ENCODE measurements at regions not wholly inside any gene's neighbourhood (a gene's known extent, or its start where the extent isn't known, plus 50 kb on each side); places are given as distances from the start of the nearest gene placed in this dataset.
"Not testable (repeated sequence)": the region's sequence is repeated elsewhere in the genome, so short reads cannot be mapped to it uniquely, and the experiment has no call there.

- no peak for DNase-seq
Observed at GRCh38 chr4:149870008-149870407, 54.4 kb upstream of the IQCM start.

DNA sequence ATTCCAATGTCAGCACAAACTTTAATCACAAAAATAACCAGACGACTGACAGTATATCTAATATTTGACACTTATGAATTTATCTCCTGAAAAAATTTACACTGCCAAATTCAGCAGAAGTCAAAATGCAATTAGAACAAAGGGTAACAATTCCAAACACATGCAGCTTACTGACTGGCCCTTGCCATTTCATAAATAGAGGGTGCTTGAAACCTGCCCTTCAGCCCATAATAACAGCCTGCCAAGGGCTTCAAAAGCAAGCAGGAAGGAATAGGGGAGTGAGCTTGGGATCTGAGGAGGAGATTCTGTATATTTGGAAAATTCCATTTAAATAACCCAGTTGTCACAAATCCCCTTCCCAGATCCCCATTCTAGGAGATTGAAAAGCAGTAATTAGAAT is 66.1 kb upstream of the IQCM start:
- no peak for DNase-seq

GRCh38 chr4:149882251-149882650 is 66.6 kb upstream of the IQCM start:
- no peak for DNase-seq

DNA sequence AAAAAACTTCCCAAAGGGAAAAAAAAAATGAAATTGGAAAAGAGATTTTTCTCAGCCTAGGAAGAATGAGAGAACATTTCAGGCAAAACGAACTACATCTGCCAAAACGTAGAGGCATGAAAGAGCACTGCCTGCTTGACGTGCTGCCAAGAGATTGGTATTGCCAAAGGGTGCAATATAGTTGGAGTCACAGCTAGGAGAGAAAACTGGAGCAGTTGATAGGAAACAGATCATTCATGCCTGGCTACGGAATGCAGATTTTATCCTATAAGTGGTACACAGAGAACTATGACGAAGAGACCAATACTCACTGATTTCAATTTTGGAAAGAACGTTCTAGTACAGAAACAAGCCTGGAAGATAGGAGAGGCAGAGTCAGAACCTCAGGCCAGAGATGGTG is 68.4 kb upstream of the IQCM start:
- DNase-seq: no peak

- DNase-seq: no peak
Observed at GRCh38 chr4:149884529-149885181, 69.0 kb upstream of the IQCM start.

GRCh38 chr4:149885896-149886295 is 70.3 kb upstream of the IQCM start:
- no peak for DNase-seq

- DNase-seq: no peak
Observed at GRCh38 chr4:149886786-149887490, 71.3 kb upstream of the IQCM start.

GRCh38 chr4:149889991-149890390 is 74.3 kb upstream of the IQCM start:
- DNase-seq: no peak

DNA sequence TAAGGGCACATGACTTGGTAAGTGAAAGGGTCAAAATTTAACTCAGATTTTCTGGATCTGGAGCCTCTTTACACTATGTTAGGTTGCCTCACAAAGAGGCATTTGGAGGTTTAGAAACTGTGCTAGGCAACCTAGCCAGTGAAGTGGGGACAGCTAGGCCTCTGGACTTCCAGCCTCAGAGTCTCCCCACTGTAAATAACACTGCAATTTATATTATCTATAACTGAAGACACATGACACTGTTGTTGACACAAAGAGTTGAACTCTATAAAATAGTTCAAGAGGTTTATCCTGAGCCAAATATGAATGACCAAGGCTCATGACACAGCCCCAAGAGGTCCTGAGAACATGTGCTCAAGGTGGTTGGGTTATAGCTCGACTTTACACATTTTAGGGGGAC is 74.9 kb upstream of the IQCM start:
- no peak for DNase-seq

- DNase-seq: no peak
Observed at GRCh38 chr4:149891426-149891825, 75.8 kb upstream of the IQCM start.

DNA sequence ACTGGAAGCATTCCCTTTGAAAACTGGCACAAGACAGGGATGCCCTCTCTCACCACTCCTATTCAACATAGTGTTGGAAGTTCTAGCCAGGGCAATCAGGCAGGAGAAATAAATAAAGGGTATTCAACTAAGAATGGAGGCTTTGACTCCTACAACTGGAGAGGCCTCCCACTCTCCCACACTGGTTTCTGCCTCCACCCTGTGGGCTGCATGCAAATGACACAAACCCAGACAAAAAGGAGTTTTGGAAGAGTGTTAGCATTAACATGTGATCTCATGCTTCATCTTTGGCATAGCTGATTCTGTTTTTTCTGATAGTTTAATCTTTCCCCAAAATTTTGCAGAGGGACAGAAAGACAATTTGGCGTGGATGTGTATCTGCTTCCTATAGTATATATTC is 80.8 kb upstream of the IQCM start:
- DNase-seq: no peak

GRCh38 chr4:149897783-149898182 is 82.1 kb upstream of the IQCM start:
- DNase-seq: no peak

GRCh38 chr4:149901128-149901527 is 85.5 kb upstream of the IQCM start:
- DNase-seq: no peak

DNA sequence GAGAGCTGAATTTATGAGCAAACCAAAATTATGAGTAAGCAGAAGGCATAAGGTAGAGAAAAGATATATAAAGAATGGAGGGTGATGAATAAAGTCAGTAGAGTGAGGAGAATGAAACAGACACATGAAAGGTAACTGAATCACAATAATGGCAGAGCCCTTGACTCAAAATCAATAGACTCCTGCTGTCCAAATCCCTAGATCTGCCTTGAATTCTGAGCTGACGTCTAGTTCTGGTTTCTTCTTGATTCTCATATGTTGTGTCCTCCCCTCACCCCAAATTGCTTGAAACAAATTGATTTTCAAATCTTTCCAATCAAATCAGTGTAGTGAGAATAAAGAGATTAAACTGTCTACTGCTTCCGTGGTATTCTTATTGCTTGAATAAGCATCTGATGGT is 86.6 kb upstream of the IQCM start:
- DNase-seq: no peak

DNA sequence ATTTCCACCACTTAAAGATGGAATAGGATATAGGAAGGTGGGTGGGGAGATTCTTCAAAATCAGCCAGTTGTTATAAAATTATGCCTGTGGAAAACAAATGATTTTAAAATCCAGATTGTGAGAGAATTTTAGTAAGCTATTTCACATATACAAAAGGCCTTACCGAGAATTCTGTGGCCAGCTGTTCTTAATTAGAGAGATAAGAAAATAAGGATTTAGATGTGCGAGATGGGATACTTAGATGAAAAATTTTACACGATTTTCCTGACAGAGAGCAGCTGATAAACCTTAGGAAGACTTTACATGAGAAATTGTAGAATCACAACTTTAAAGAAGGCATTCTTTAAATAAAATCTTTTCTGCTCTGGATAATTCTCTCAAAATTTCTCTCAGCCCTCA is 94.5 kb upstream of the IQCM start:
- DNase-seq: no peak

GRCh38 chr4:149910604-149911350 is 95.1 kb upstream of the IQCM start:
- DNase-seq: no peak

DNA sequence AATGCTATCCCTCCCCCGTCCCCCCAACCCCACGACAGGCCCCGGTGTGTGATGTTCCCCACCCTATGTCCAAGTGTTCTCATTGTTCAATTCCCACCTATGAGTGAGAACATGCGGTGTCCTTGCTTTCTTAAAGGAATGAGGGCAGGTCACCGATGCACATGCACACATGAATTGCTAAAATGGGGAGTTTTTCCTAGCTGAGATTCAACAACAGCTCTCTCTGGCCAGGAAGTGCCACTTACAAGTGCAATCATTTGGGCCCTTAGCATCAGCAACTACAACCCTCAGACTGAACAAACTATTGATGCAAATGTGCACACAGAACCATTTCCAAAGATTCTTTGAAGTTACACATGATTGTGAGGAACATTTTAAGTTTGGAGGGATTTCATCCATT is 95.7 kb upstream of the IQCM start:
- no peak for DNase-seq

DNA sequence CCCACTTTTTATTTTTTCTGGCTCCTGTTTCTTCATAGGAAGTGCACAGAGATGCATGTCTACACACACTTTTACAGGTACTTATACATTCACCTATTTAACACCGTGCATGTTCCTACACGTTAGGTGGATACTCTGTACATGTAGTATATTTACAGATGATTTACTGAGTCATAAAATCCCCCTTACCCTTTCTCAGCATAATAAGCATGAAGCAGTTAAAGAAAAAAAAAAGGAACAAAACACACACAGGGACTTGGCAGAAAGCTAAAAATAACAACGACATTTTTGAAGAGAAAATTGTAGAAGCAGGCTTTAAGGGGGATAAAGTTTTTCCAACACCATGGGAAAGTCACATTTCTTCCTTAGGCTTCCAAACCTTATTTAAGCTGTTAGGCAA is 96.4 kb upstream of the IQCM start:
- DNase-seq: no peak

GRCh38 chr4:149914119-149915115 is 98.8 kb upstream of the IQCM start:
- DNase-seq: no peak

- DNase-seq: not testable (repeated sequence)
Observed at GRCh38 chr4:149915735-149916134, 100.1 kb upstream of the IQCM start.

DNA sequence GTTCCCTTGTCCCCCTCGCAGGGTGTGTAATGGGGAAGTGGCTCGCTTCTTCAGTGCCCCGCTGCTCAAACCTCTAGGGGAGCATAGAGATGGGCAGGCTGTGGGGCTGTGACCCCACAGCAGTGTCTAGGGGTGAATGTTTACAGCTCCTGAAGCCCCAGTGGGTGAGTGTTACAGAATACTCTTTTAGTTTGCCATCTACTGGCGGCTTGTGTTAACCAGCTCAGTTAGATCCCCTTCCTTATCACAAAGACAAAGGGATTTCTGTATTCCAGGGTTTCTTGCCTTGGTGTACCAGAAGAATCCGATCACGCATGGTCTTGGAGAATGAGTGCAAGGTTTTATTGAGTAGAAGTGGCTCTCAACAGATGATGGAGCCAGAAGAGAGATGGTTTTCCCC is 108.1 kb upstream of the IQCM start:
- no peak for DNase-seq

GRCh38 chr4:149927514-149927913 is 111.9 kb upstream of the IQCM start:
- no peak for DNase-seq

- no peak for DNase-seq
Observed at GRCh38 chr4:149928507-149928906, 112.9 kb upstream of the IQCM start.

All from GDM1 (cell line).